Endothelial cell of umbilical vein (primary cell): ENCODE measurements at regions not wholly inside any gene's neighbourhood (a gene's known extent, or its start where the extent isn't known, plus 50 kb on each side); places are given as distances from the start of the nearest gene placed in this dataset.

ENCODE experiments used
- BruUV-seq: library from RNA; stranded (reverse); fragments of 400-500 nt; replicated peaks from 2 replicates; lab custom pipeline; 2021; lab: Mats Ljungman, UMichigan
- CTCF ChIA-PET: fragments of 300-600, 350-600 bp; sonication (Branson Sonifier 250); formaldehyde crosslinking; loops from one replicate; lab custom pipeline; 2021; ENCODE audit warnings: antibody characterized with exemption, inconsistent platforms; lab: Charles Lee
- POLR2A ChIA-PET: fragments of 300-600, 350-600 bp; sonication (Branson Sonifier 250); formaldehyde crosslinking; loops from one replicate; lab custom pipeline; 2021; ENCODE audit warnings: antibody characterized with exemption, inconsistent platforms; lab: Charles Lee
- DNase-seq: peaks from one replicate; pipeline ENCODE4 v3.0.0-alpha.2; 2011; ENCODE audit warnings: low read depth, low spot score
- FAIRE-seq: peaks from 2 replicates; lab custom pipeline; 2011; peaks lifted over from hg19 to GRCh38; lab: Jason Lieb, UNC
- H2AFZ ChIP-seq: 2 replicates; pipeline ENCODE4 v1.6.0; 2012; ENCODE audit warnings: low read depth, low read length, control low read depth, inconsistent platforms
- H3K27ac ChIP-seq: 2 replicates; pipeline ENCODE4 v1.5.1; 2011; ENCODE audit warnings: low read depth, mild to moderate bottlenecking, control low read depth, low read length, moderate library complexity; ENCODE audit not compliant: insufficient read depth
- H3K27me3 ChIP-seq, 2 experiments: 2 replicates each; pipeline versions ENCODE4 v1.6.0 to v1.6.1; 2011; ENCODE audit warnings: low read length in 2 of 2, mixed read lengths in 1 of 2; ENCODE audit not compliant: control insufficient read depth in 2 of 2, insufficient read depth in 2 of 2
- H3K36me3 ChIP-seq, 2 experiments: 2 replicates in 1 of 2; 3 replicates in 1 of 2; pipeline ENCODE4 v1.5.1; 2011; ENCODE audit warnings: low read length in 2 of 2, mild to moderate bottlenecking in 1 of 2, moderate library complexity in 1 of 2; ENCODE audit not compliant: control insufficient read depth in 2 of 2, insufficient read depth in 2 of 2; ENCODE audit errors: extremely low read depth in 1 of 2
- H3K4me1 ChIP-seq: 3 replicates; pipeline ENCODE4 v1.5.1; 2011; ENCODE audit warnings: mild to moderate bottlenecking, low read length; ENCODE audit not compliant: control insufficient read depth, insufficient read depth; ENCODE audit errors: extremely low read depth
- H3K4me2 ChIP-seq: 2 replicates; pipeline ENCODE4 v1.6.1; 2011; ENCODE audit warnings: low read length, control low read depth, mixed read lengths; ENCODE audit not compliant: insufficient read depth
- H3K4me3 ChIP-seq, 3 experiments: fragments of 200-600 bp in 1 of 3; sonication (generic), shearing (Covaris generic) in 1 of 3; replicated peaks in 1 of 3; 2 replicates each; pipeline ENCODE4 v1.5.1; 2011 to 2016; ENCODE audit warnings: control low read depth in 3 of 3, low read length in 3 of 3, mild to moderate bottlenecking in 2 of 3, inconsistent platforms in 1 of 3, low read depth in 1 of 3, moderate library complexity in 1 of 3; ENCODE audit not compliant: insufficient read depth in 1 of 3
- H3K79me2 ChIP-seq: 2 replicates; pipeline ENCODE4 v1.6.0; 2012; ENCODE audit warnings: low read length, inconsistent platforms; ENCODE audit not compliant: control insufficient read depth, insufficient read depth
- H3K9ac ChIP-seq: replicated peaks from 2 replicates; pipeline ENCODE3; 2011; ENCODE audit warnings: low read length, control low read depth; ENCODE audit not compliant: insufficient read depth; ENCODE audit errors: extremely low read depth
- H3K9me1 ChIP-seq: replicated peaks from 3 replicates; pipeline ENCODE4 v1.6.0; 2011; ENCODE audit warnings: mild to moderate bottlenecking, low read length; ENCODE audit not compliant: control insufficient read depth, insufficient read depth; ENCODE audit errors: extremely low read depth
- H3K9me3 ChIP-seq: replicated peaks from 2 replicates; pipeline ENCODE4 v1.5.1; 2012; ENCODE audit warnings: low read length, inconsistent platforms; ENCODE audit not compliant: control insufficient read depth, insufficient read depth
- H4K20me1 ChIP-seq: replicated peaks from 2 replicates; pipeline ENCODE3; 2011; ENCODE audit warnings: mild to moderate bottlenecking, low read length; ENCODE audit not compliant: control insufficient read depth, insufficient read depth; ENCODE audit errors: extremely low read depth
- CTCF ChIP-seq, 2 donors: IDR thresholded peaks; 1 replicate in 1 of 2; 2 replicates in 1 of 2; pipeline ENCODE4 v1.5.1; 2011; ENCODE audit warnings: low read length in 2 of 2, mild to moderate bottlenecking in 2 of 2, moderate library complexity in 2 of 2, control low read depth in 1 of 2, inconsistent platforms in 1 of 2, low read depth in 1 of 2; ENCODE audit not compliant: insufficient read depth in 1 of 2; ENCODE audit errors: extremely low read depth in 1 of 2
- EZH2 ChIP-seq: IDR thresholded peaks from 2 replicates; pipeline ENCODE4 v1.6.1; 2012; ENCODE audit warnings: borderline replicate concordance, low read depth, mild to moderate bottlenecking, moderate library complexity, low read length, inconsistent platforms; ENCODE audit not compliant: severe bottlenecking
- FOS ChIP-seq: IDR thresholded peaks from 2 replicates; pipeline ENCODE4 v1.6.1; 2011; ENCODE audit warnings: mild to moderate bottlenecking, low read length, moderate library complexity, borderline replicate concordance; ENCODE audit not compliant: insufficient read depth
- GATA2 ChIP-seq: IDR thresholded peaks from 2 replicates; pipeline ENCODE4 v1.7.0; 2011; ENCODE audit warnings: low read depth, mild to moderate bottlenecking, moderate library complexity, mixed read lengths, low read length; ENCODE audit not compliant: insufficient read length, insufficient read depth
- JUN ChIP-seq: IDR thresholded peaks from 2 replicates; pipeline ENCODE4 v1.6.1; 2011; ENCODE audit warnings: borderline replicate concordance, low read depth; ENCODE audit not compliant: insufficient read length, insufficient read depth
- MAX ChIP-seq: IDR thresholded peaks from 2 replicates; pipeline ENCODE4 v1.6.1; 2011; ENCODE audit not compliant: insufficient read depth, insufficient read length
- MYC ChIP-seq: IDR thresholded peaks from one replicate; pipeline ENCODE4 v1.6.1; 2011; ENCODE audit warnings: mild to moderate bottlenecking, low read depth, low read length
- POLR2A ChIP-seq: IDR thresholded peaks from 2 replicates; pipeline ENCODE4 v1.6.1; 2012; ENCODE audit warnings: low read depth, mild to moderate bottlenecking, control low read depth, low read length
- POLR2AphosphoS5 ChIP-seq: IDR thresholded peaks from 2 replicates; pipeline ENCODE4 v1.6.1; 2012; ENCODE audit warnings: low read depth, mild to moderate bottlenecking, control low read depth, low read length, moderate library complexity; ENCODE audit not compliant: insufficient read depth
- dilution Hi-C: fragments of 300-500 bp; cut with MboI; formaldehyde crosslinking; loops from one replicate; pipeline ENCODE4 v1.15.0; 2019; ENCODE audit warnings: low sequenced_read_pairs; ENCODE audit not compliant: extremely low pct_ligation_motif_present
- intact Hi-C: fragments of 100-400 bp; cut with micrococcal nuclease; formaldehyde crosslinking; loops from one replicate; pipeline ENCODE4 v1.10.0; 2022

GRCh38 chr2:60661073-60661738, 94.9 kb upstream of the PAPOLG start:
- ChIA-PET CTCF (interaction anchor here (1.6 kb wide), 1 partner anchor 13 kb away, joined by 5 read pairs; no protein-coding TSS in a partner anchor), POLR2A (no interaction called here)
- Histone ChIP-seq H3K27me3 (no peaks in the 10 kb centered on the region), H3K4me3 (no peak overlapping the region), H2AFZ (no peak overlapping the region), H3K27ac (no peak overlapping the region), H3K36me3 (no peaks in the 10 kb centered on the region), H3K79me2 (no peaks in the 10 kb centered on the region), H4K20me1 (no peaks in the 10 kb centered on the region), H3K4me1 (no peaks in the 10 kb centered on the region), H3K9ac (no peak overlapping the region), H3K4me2 (no peak overlapping the region), H3K9me1 (no peaks in the 10 kb centered on the region), H3K9me3 (no peaks in the 10 kb centered on the region)
- dilution Hi-C loops (no loop called here), intact Hi-C loops (no loop called here)
- no TSS peak for BruUV-seq
- DNase-seq (no peak), FAIRE-seq (no peak)
- TF ChIP-seq GATA2 (no peak), MYC (no peak), JUN (no peak)

GRCh38 chr2:60662781-60663180, 93.3 kb upstream of the PAPOLG start:
- Histone ChIP-seq H3K9me3 (no peaks in the 10 kb centered on the region), H3K27me3 (no peaks in the 10 kb centered on the region), H3K4me1 (no peaks in the 10 kb centered on the region), H3K79me2 (no peaks in the 10 kb centered on the region), H3K36me3 (no peaks in the 10 kb centered on the region), H2AFZ (no peak overlapping the region), H3K9ac (no peak overlapping the region), H3K9me1 (no peaks in the 10 kb centered on the region), H3K27ac (no peak overlapping the region), H3K4me3 (no peak overlapping the region), H3K4me2 (no peak overlapping the region), H4K20me1 (no peaks in the 10 kb centered on the region)
- ChIA-PET POLR2A (no interaction called here), CTCF (no interaction called here)
- BruUV-seq, result no TSS peak
- TF ChIP-seq GATA2 (no peak), CTCF (IDR thresholded peaks at IDR 0.05; ENCODE audit: extremely low read depth in 1 of 2, insufficient read depth in 1 of 2, low read depth in 1 of 2, low read length in 2 of 2) (no peak), MYC (no peak), JUN (no peak), POLR2AphosphoS5 (no peak), EZH2 (no peak), FOS (no peak), POLR2A (no peak), MAX (no peak)
- intact Hi-C loops (no loop called here), dilution Hi-C loops (no loop called here)
- DNase-seq (no peak), FAIRE-seq (no peak)
